K562 (cell line): ENCODE measurements at regions not wholly inside any gene's neighbourhood (a gene's known extent, or its start where the extent isn't known, plus 50 kb on each side); places are given as distances from the start of the nearest gene placed in this dataset.

ENCODE experiments used
- ATAC-seq: fragments of 200-7000 bp; cut with Tn5 transposase; 3 replicates; pipeline ENCODE4 v1.9.1; 2020; ENCODE audit warnings: moderate library complexity
- BruUV-seq: library from RNA; stranded (reverse); fragments of 400-500 nt; replicated peaks from 2 replicates; lab custom pipeline; 2021; lab: Mats Ljungman, UMichigan
- CTCF ChIA-PET: fragments of 300-600 bp; formaldehyde crosslinking; extraction: SDS; loops from one replicate; lab custom pipeline; 2021; ENCODE audit warnings: low intra/inter-chr PET ratio; lab: Yijun Ruan, JAX
- POLR2A ChIA-PET: fragments of 300-600, 350-650 bp; sonication (Branson Sonifier 250); formaldehyde crosslinking; extraction: SDS; loops from one replicate; lab custom pipeline; 2021; ENCODE audit warnings: antibody characterized with exemption, inconsistent platforms; lab: Yijun Ruan, JAX
- DNase-seq, 4 experiments: peaks; one replicate each; pipeline versions ENCODE4 v3.0.0 to v3.0.0-alpha.2; 2011 to 2018; ENCODE audit warnings: low spot score in 3 of 4, mixed read lengths in 3 of 4; ENCODE audit errors: extremely low read depth in 1 of 4
- FAIRE-seq: peaks from 2 replicates; lab custom pipeline; 2011; peaks lifted over from hg19 to GRCh38; lab: Jason Lieb, UNC
- H2AFZ ChIP-seq: 2 replicates; pipeline ENCODE4 v1.6.0; 2011; ENCODE audit warnings: low read depth, low read length, control low read depth, inconsistent platforms
- H3K27ac ChIP-seq: fragments of 200-600 bp; 3 replicates; pipeline ENCODE4 v1.8.0; 2011; ENCODE audit warnings: low read depth, mild to moderate bottlenecking, control low read depth, inconsistent platforms, low read length, moderate library complexity, mixed read lengths; ENCODE audit errors: extremely low read depth
- H3K27me3 ChIP-seq, 2 experiments: fragments of 300-600 bp in 1 of 2; 2 replicates in 1 of 2; 3 replicates in 1 of 2; pipeline versions ENCODE4 v1.6.0 to v1.8.0; 2011; ENCODE audit warnings: inconsistent platforms in 2 of 2, low read length in 2 of 2, mild to moderate bottlenecking in 1 of 2, mixed read lengths in 1 of 2, moderate library complexity in 1 of 2; ENCODE audit not compliant: control insufficient read depth in 2 of 2, insufficient read depth in 2 of 2
- H3K36me3 ChIP-seq: fragments of 300-600 bp; 3 replicates; pipeline ENCODE4 v1.8.0; 2011; ENCODE audit warnings: mild to moderate bottlenecking, low read length, inconsistent platforms; ENCODE audit not compliant: control insufficient read depth, insufficient read depth
- H3K4me1 ChIP-seq, 2 experiments: fragments of 200-600 bp in 1 of 2; replicated peaks in 1 of 2; 2 replicates in 1 of 2; 3 replicates in 1 of 2; pipeline versions ENCODE4 v1.5.1 to v1.8.0; 2011; ENCODE audit warnings: inconsistent platforms in 2 of 2, low read length in 2 of 2, mild to moderate bottlenecking in 1 of 2, mixed read lengths in 1 of 2, moderate library complexity in 1 of 2; ENCODE audit not compliant: control insufficient read depth in 2 of 2, insufficient read depth in 2 of 2
- H3K4me2 ChIP-seq: 2 replicates; pipeline ENCODE4 v1.6.1; 2011; ENCODE audit warnings: low read length, control low read depth, inconsistent platforms, mixed read lengths; ENCODE audit not compliant: insufficient read depth
- H3K4me3 ChIP-seq: fragments of 200-600 bp; sonication (generic), shearing (Covaris generic); 2 replicates; pipeline ENCODE4 v1.5.1; 2016; ENCODE audit warnings: control low read depth, inconsistent platforms
- H3K79me2 ChIP-seq: fragments of 200-600 bp; 3 replicates; pipeline ENCODE4 v1.8.0; 2011; ENCODE audit warnings: low read length, inconsistent platforms; ENCODE audit not compliant: control insufficient read depth, insufficient read depth
- H3K9ac ChIP-seq, 2 experiments: 2 replicates each; pipeline versions ENCODE4 v1.6.0 to v1.6.1; 2011; ENCODE audit warnings: low read depth in 2 of 2, low read length in 2 of 2, control low read depth in 1 of 2, inconsistent platforms in 1 of 2, mild to moderate bottlenecking in 1 of 2, mixed read lengths in 1 of 2; ENCODE audit not compliant: insufficient read depth in 1 of 2
- H3K9me1 ChIP-seq: one replicate; pipeline ENCODE4 v1.6.0; 2011; ENCODE audit warnings: inconsistent platforms, mild to moderate bottlenecking, low read length, moderate library complexity; ENCODE audit not compliant: control insufficient read depth, insufficient read depth
- H3K9me3 ChIP-seq: replicated peaks from 2 replicates; pipeline ENCODE4 v1.5.1; 2011; ENCODE audit warnings: low read depth, low read length, inconsistent platforms; ENCODE audit not compliant: control insufficient read depth, insufficient read depth
- H4K20me1 ChIP-seq: replicated peaks from 2 replicates; pipeline ENCODE4 v1.6.1; 2011; ENCODE audit warnings: low read length, inconsistent platforms, mixed read lengths; ENCODE audit not compliant: control insufficient read depth, insufficient read depth
- ARID1B ChIP-seq: fragments of 450-650 bp; IDR thresholded peaks from 2 replicates; pipeline ENCODE4 v1.6.1; 2016; ENCODE audit warnings: antibody characterized with exemption, mild to moderate bottlenecking, inconsistent platforms
- C11orf30 ChIP-seq: fragments of 450-650 bp; IDR thresholded peaks from 2 replicates; pipeline ENCODE4 v1.6.1; 2016; ENCODE audit warnings: low read depth, mild to moderate bottlenecking
- DPF2 ChIP-seq: fragments of 450-650 bp; IDR thresholded peaks from 2 replicates; pipeline ENCODE4 v1.6.1; 2016
- E4F1 ChIP-seq: fragments of 250-450 bp; sonication (Bioruptor Pico); IDR thresholded peaks from 2 replicates; pipeline ENCODE4 v1.5.0; 2021; ENCODE audit warnings: mild to moderate bottlenecking, borderline replicate concordance
- FOSL1 ChIP-seq: fragments of 200-800 bp; sonication (Bioruptor generic); conservative IDR thresholded peaks from 2 replicates; pipeline ENCODE4 v1.6.1; 2016; ENCODE audit warnings: missing genetic modification characterization, missing compliant biosample characterization
- GABPA ChIP-seq: fragments of 200-800 bp; sonication (Bioruptor generic); conservative IDR thresholded peaks from 2 replicates; pipeline ENCODE4 v1.6.1; 2016; ENCODE audit warnings: low read depth, missing genetic modification characterization, missing compliant biosample characterization
- GTF2E2 ChIP-seq: fragments of 200-800 bp; sonication (Bioruptor generic); IDR thresholded peaks from 2 replicates; pipeline ENCODE4 v1.6.1; 2016; ENCODE audit warnings: missing genetic modification characterization, missing compliant biosample characterization
- HCFC1 ChIP-seq: IDR thresholded peaks from 2 replicates; pipeline ENCODE4 v1.6.1; 2012; ENCODE audit warnings: low read depth, low read length, improper control_type of control experiment
- HIVEP1 ChIP-seq: fragments of 250-450 bp; sonication (Bioruptor Pico); IDR thresholded peaks from 2 replicates; pipeline ENCODE4 v1.4.0; 2020; ENCODE audit warnings: mild to moderate bottlenecking
- JUNB ChIP-seq: fragments of 450-650 bp; formaldehyde crosslinking; conservative IDR thresholded peaks from 2 replicates; pipeline ENCODE4 v1.4.0; 2020; ENCODE audit warnings: mild to moderate bottlenecking
- JUND ChIP-seq, 2 experiments: IDR thresholded peaks; 2 replicates in 1 of 2; 3 replicates in 1 of 2; pipeline ENCODE4 v1.6.1; 2011; ENCODE audit warnings: borderline replicate concordance in 2 of 2, low read depth in 2 of 2, low read length in 2 of 2, improper control_type of control experiment in 1 of 2, missing biosample characterization in 1 of 2, missing genetic modification characterization in 1 of 2, missing genetic modification reagents in 1 of 2
- MAFG ChIP-seq: fragments of 450-650 bp; conservative IDR thresholded peaks from 2 replicates; pipeline ENCODE4 v1.6.1; 2016; ENCODE audit warnings: missing genetic modification characterization, missing compliant biosample characterization
- MAFK ChIP-seq: IDR thresholded peaks from 2 replicates; pipeline ENCODE4 v1.6.1; 2011; ENCODE audit warnings: low read length, improper control_type of control experiment
- NCOR1 ChIP-seq: fragments of 450-650 bp; IDR thresholded peaks from 2 replicates; pipeline ENCODE4 v1.6.1; 2016; ENCODE audit warnings: mild to moderate bottlenecking, moderate library complexity
- NFE2 ChIP-seq: IDR thresholded peaks from 2 replicates; pipeline ENCODE4 v1.6.1; 2014; ENCODE audit warnings: antibody characterized with exemption, low read depth
- SIN3B ChIP-seq: fragments of 450-650 bp; IDR thresholded peaks from 2 replicates; pipeline ENCODE4 v1.6.1; 2017; ENCODE audit warnings: low read depth, mild to moderate bottlenecking, moderate library complexity
- SMARCA4 ChIP-seq: fragments of 450-650 bp; IDR thresholded peaks from 2 replicates; pipeline ENCODE4 v1.6.1; 2016
- TAL1 ChIP-seq: fragments of 450-650 bp; IDR thresholded peaks from 2 replicates; pipeline ENCODE4 v1.6.1; 2016; ENCODE audit warnings: mild to moderate bottlenecking
- ZEB2 ChIP-seq: fragments of 450-650 bp; IDR thresholded peaks from 2 replicates; pipeline ENCODE4 v1.6.1; 2016
- ZNF316 ChIP-seq: fragments of 450-650 bp; IDR thresholded peaks from 2 replicates; pipeline ENCODE4 v1.6.1; 2016
- ZNF398 ChIP-seq: fragments of 250-450 bp; sonication (Bioruptor Pico); IDR thresholded peaks from 2 replicates; pipeline ENCODE4 v1.8.0; 2021; ENCODE audit warnings: moderate library complexity, mild to moderate bottlenecking, inconsistent platforms
- ZNF699 ChIP-seq: fragments of 250-450 bp; sonication (Bioruptor Pico); IDR thresholded peaks from 2 replicates; pipeline ENCODE4 v1.8.0; 2021; ENCODE audit warnings: mild to moderate bottlenecking, moderate library complexity; ENCODE audit not compliant: insufficient replicate concordance
- WGBS: fragments of 100-300 bp; shearing (Covaris generic); methylation state at CpG from one replicate; pipeline ENCODE4 v1.1.6; 2016; ENCODE audit warnings: low coverage, mixed read lengths; ENCODE audit not compliant: insufficient coverage; ENCODE audit errors: missing lambda C conversion rate; 5-methylcytosine and 5-hydroxymethylcytosine counted together
- in situ Hi-C: fragments of 300-500 bp; cut with MboI; formaldehyde crosslinking; loops from 4 replicates; pipeline ENCODE4 v1.15.0; 2018; ENCODE audit warnings: inconsistent platforms, mixed read lengths
- intact Hi-C: fragments of 100-400 bp; cut with micrococcal nuclease; formaldehyde crosslinking; loops from 2 replicates; pipeline ENCODE4 v1.14.2; 2022

DNA sequence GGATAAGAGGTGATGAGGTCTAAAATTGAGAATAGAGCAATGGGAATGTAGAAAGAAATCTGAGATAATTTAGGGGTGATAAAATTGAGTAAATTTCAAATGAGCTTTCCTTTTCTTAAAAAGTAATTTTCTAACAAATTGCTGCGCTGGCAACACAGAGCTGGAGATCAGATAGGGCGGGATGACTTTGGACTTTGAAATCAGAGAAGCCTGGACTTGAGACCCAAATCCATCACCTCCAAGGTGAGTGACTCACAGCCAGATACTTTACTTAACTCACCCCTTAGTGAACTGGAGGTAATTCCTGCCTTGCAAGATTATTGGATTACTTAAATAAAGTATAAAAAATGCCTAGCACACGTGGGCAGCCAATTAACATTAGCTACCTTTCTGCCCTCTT lies 80.8 kb downstream of the P2RY1 start:
- Histone ChIP-seq H3K27ac (no peak overlapping the region), H3K27me3 (no peaks in the 10 kb centered on the region), H3K9me3 (no peaks in the 10 kb centered on the region), H4K20me1 (no peaks in the 10 kb centered on the region), H3K4me3 (no peak overlapping the region), H3K9me1 (no peaks in the 10 kb centered on the region), H2AFZ (no peak overlapping the region), H3K79me2 (no peaks in the 10 kb centered on the region), H3K9ac (no peak overlapping the region), H3K4me1 (0 out of 5 replicates have a peak, but pooled peaks cover 0 to 2% of the 10 kb centered on the region in 2 experiments), H3K36me3 (no peaks in the 10 kb centered on the region), H3K4me2 (no peak overlapping the region)
- ChIA-PET POLR2A (interaction anchor here (0.9 kb wide), 1 partner anchor 17 kb away, joined by 3 read pairs; no protein-coding TSS in a partner anchor), CTCF (no interaction called here)
- peak; percentile 78 for ATAC-seq
- in situ Hi-C loops (no loop called here), intact Hi-C loops (no loop called here)
- peak in 2 of 4 experiments; percentile 16 to 49 for DNase-seq
- no TSS peak for BruUV-seq
- FAIRE-seq: no peak
- WGBS: 13% methylated on average over 3 of the region's 3 CpGs
- TF ChIP-seq ZEB2 (peak; percentile 37; the same call in 1 of the 2 replicates), GTF2E2 (no peak), TAL1 (no peak), ZNF699 (CRISPR knock-in tag) (no peak), MAFK (peak; percentile 42; the same call in 1 of the 2 replicates), HCFC1 (no peak), MAFG (tag) (0 out of 2 replicates have a peak, but pooled peaks have one; percentile 46), E4F1 (no peak), DPF2 (peak; percentile 50; the same call in 1 of the 2 replicates), ARID1B (0 out of 2 replicates have a peak, but pooled peaks have one; percentile 21), JUNB (CRISPR knock-in tag) (no peak), GABPA (tag) (no peak), HIVEP1 (CRISPR knock-in tag) (no peak), SMARCA4 (no peak), ZNF398 (CRISPR knock-in tag) (no peak), C11orf30 (peak; percentile 68), SIN3B (no peak), NFE2 (peak; percentile 56), JUND (IDR thresholded peaks at IDR 0.05; ENCODE audit: borderline replicate concordance, low read depth, low read length) (peak; percentile 45; the same call in 1 of the 2 replicates), JUND (tag; IDR thresholded peaks at IDR 0.05; ENCODE audit: borderline replicate concordance, low read depth, low read length) (no peak; the same call in 2 of the 3 replicates), FOSL1 (tag) (0 out of 2 replicates have a peak, but pooled peaks have one; percentile 40), ZNF316 (peak; percentile 72), NCOR1 (no peak)
